K562 (cell line): ENCODE measurements at regions not wholly inside any gene's neighbourhood (a gene's known extent, or its start where the extent isn't known, plus 50 kb on each side); places are given as distances from the start of the nearest gene placed in this dataset.

Experiments used
- ATAC-seq: fragments of 200-7000 bp; cut with Tn5 transposase; 3 replicates; pipeline ENCODE4 v1.9.1; 2020; ENCODE audit warnings: moderate library complexity
- BruUV-seq: library from RNA; stranded (reverse); fragments of 400-500 nt; replicated peaks from 2 replicates; lab custom pipeline; 2021; lab: Mats Ljungman, UMichigan
- CTCF ChIA-PET: fragments of 300-600 bp; formaldehyde crosslinking; extraction: SDS; loops from one replicate; lab custom pipeline; 2021; ENCODE audit warnings: low intra/inter-chr PET ratio; lab: Yijun Ruan, JAX
- POLR2A ChIA-PET: fragments of 300-600, 350-650 bp; sonication (Branson Sonifier 250); formaldehyde crosslinking; extraction: SDS; loops from one replicate; lab custom pipeline; 2021; ENCODE audit warnings: antibody characterized with exemption, inconsistent platforms; lab: Yijun Ruan, JAX
- DNase-seq, 4 experiments: peaks; one replicate each; pipeline versions ENCODE4 v3.0.0 to v3.0.0-alpha.2; 2011 to 2018; ENCODE audit warnings: low spot score in 3 of 4, mixed read lengths in 3 of 4; ENCODE audit errors: extremely low read depth in 1 of 4
- FAIRE-seq: peaks from 2 replicates; lab custom pipeline; 2011; peaks lifted over from hg19 to GRCh38; lab: Jason Lieb, UNC
- H2AFZ ChIP-seq: 2 replicates; pipeline ENCODE4 v1.6.0; 2011; ENCODE audit warnings: low read depth, low read length, control low read depth, inconsistent platforms
- H3K27ac ChIP-seq: fragments of 200-600 bp; 3 replicates; pipeline ENCODE4 v1.8.0; 2011; ENCODE audit warnings: low read depth, mild to moderate bottlenecking, control low read depth, inconsistent platforms, low read length, moderate library complexity, mixed read lengths; ENCODE audit errors: extremely low read depth
- H3K27me3 ChIP-seq, 2 experiments: fragments of 300-600 bp in 1 of 2; 2 replicates in 1 of 2; 3 replicates in 1 of 2; pipeline versions ENCODE4 v1.6.0 to v1.8.0; 2011; ENCODE audit warnings: inconsistent platforms in 2 of 2, low read length in 2 of 2, mild to moderate bottlenecking in 1 of 2, mixed read lengths in 1 of 2, moderate library complexity in 1 of 2; ENCODE audit not compliant: control insufficient read depth in 2 of 2, insufficient read depth in 2 of 2
- H3K36me3 ChIP-seq: fragments of 300-600 bp; 3 replicates; pipeline ENCODE4 v1.8.0; 2011; ENCODE audit warnings: mild to moderate bottlenecking, low read length, inconsistent platforms; ENCODE audit not compliant: control insufficient read depth, insufficient read depth
- H3K4me1 ChIP-seq, 2 experiments: fragments of 200-600 bp in 1 of 2; replicated peaks in 1 of 2; 2 replicates in 1 of 2; 3 replicates in 1 of 2; pipeline versions ENCODE4 v1.5.1 to v1.8.0; 2011; ENCODE audit warnings: inconsistent platforms in 2 of 2, low read length in 2 of 2, mild to moderate bottlenecking in 1 of 2, mixed read lengths in 1 of 2, moderate library complexity in 1 of 2; ENCODE audit not compliant: control insufficient read depth in 2 of 2, insufficient read depth in 2 of 2
- H3K4me2 ChIP-seq: 2 replicates; pipeline ENCODE4 v1.6.1; 2011; ENCODE audit warnings: low read length, control low read depth, inconsistent platforms, mixed read lengths; ENCODE audit not compliant: insufficient read depth
- H3K4me3 ChIP-seq: fragments of 200-600 bp; sonication (generic), shearing (Covaris generic); 2 replicates; pipeline ENCODE4 v1.5.1; 2016; ENCODE audit warnings: control low read depth, inconsistent platforms
- H3K79me2 ChIP-seq: fragments of 200-600 bp; 3 replicates; pipeline ENCODE4 v1.8.0; 2011; ENCODE audit warnings: low read length, inconsistent platforms; ENCODE audit not compliant: control insufficient read depth, insufficient read depth
- H3K9ac ChIP-seq, 2 experiments: 2 replicates each; pipeline versions ENCODE4 v1.6.0 to v1.6.1; 2011; ENCODE audit warnings: low read depth in 2 of 2, low read length in 2 of 2, control low read depth in 1 of 2, inconsistent platforms in 1 of 2, mild to moderate bottlenecking in 1 of 2, mixed read lengths in 1 of 2; ENCODE audit not compliant: insufficient read depth in 1 of 2
- H3K9me1 ChIP-seq: one replicate; pipeline ENCODE4 v1.6.0; 2011; ENCODE audit warnings: inconsistent platforms, mild to moderate bottlenecking, low read length, moderate library complexity; ENCODE audit not compliant: control insufficient read depth, insufficient read depth
- H3K9me3 ChIP-seq: replicated peaks from 2 replicates; pipeline ENCODE4 v1.5.1; 2011; ENCODE audit warnings: low read depth, low read length, inconsistent platforms; ENCODE audit not compliant: control insufficient read depth, insufficient read depth
- H4K20me1 ChIP-seq: replicated peaks from 2 replicates; pipeline ENCODE4 v1.6.1; 2011; ENCODE audit warnings: low read length, inconsistent platforms, mixed read lengths; ENCODE audit not compliant: control insufficient read depth, insufficient read depth
- MLX ChIP-seq, 2 experiments: fragments of 450-650 bp in 1 of 2; sonication (generic) in 1 of 2; formaldehyde crosslinking; conservative IDR thresholded peaks; 2 replicates each; pipeline versions ENCODE4 v1.4.0 to v1.8.1; 2020 to 2022; ENCODE audit warnings: mild to moderate bottlenecking in 1 of 2, missing genetic modification reagents in 1 of 2
- PHTF2 ChIP-seq: fragments of 250-450 bp; sonication (Bioruptor Pico); IDR thresholded peaks from 2 replicates; pipeline ENCODE4 v1.5.0; 2021; ENCODE audit warnings: mild to moderate bottlenecking
- ZNF592 ChIP-seq: fragments of 450-650 bp; IDR thresholded peaks from 2 replicates; pipeline ENCODE4 v1.6.1; 2017; ENCODE audit warnings: antibody characterized with exemption, mild to moderate bottlenecking
- WGBS: fragments of 100-300 bp; shearing (Covaris generic); methylation state at CpG from one replicate; pipeline ENCODE4 v1.1.6; 2016; ENCODE audit warnings: low coverage, mixed read lengths; ENCODE audit not compliant: insufficient coverage; ENCODE audit errors: missing lambda C conversion rate; 5-methylcytosine and 5-hydroxymethylcytosine counted together
- in situ Hi-C: fragments of 300-500 bp; cut with MboI; formaldehyde crosslinking; loops from 4 replicates; pipeline ENCODE4 v1.15.0; 2018; ENCODE audit warnings: inconsistent platforms, mixed read lengths
- intact Hi-C: fragments of 100-400 bp; cut with micrococcal nuclease; formaldehyde crosslinking; loops from 2 replicates; pipeline ENCODE4 v1.14.2; 2022

- intact Hi-C loops: no loop called here
- no peaks in the 10 kb centered on the region for H3K9me1 ChIP-seq
- no peaks in the 10 kb centered on the region for H4K20me1 ChIP-seq
- no peaks in the 10 kb centered on the region for H3K27me3 ChIP-seq
- POLR2A ChIA-PET: no interaction called here
- no peak overlapping the region for H2AFZ ChIP-seq
- no TSS peak for BruUV-seq
- no peaks in the 10 kb centered on the region for H3K79me2 ChIP-seq
- no peak for FAIRE-seq
- no peaks in the 10 kb centered on the region for H3K36me3 ChIP-seq
- in situ Hi-C loops: no loop called here
- 0% methylated on average over 2 of the region's 2 CpGs for WGBS
- no peak overlapping the region for H3K4me2 ChIP-seq
- H3K27ac ChIP-seq: no peak overlapping the region
- H3K4me1 ChIP-seq: no peaks in the 10 kb centered on the region
- no peak for ATAC-seq
- no peaks in the 10 kb centered on the region for H3K9me3 ChIP-seq
- no peak overlapping the region for H3K9ac ChIP-seq
- no peak for DNase-seq
- no peak overlapping the region for H3K4me3 ChIP-seq
- TF ChIP-seq ZNF592 (no peak), MLX (CRISPR knock-in tag; conservative IDR thresholded peaks at IDR 0.05) (no peak), PHTF2 (CRISPR knock-in tag) (no peak)
- CTCF ChIA-PET: no interaction called here
Observed at GRCh38 chr18:71011389-71011788, 722.5 kb downstream of the SOCS6 start.
